Lung (tissue), 11 donors: ENCODE measurements at regions not wholly inside any gene's neighbourhood (a gene's known extent, or its start where the extent isn't known, plus 50 kb on each side); places are given as distances from the start of the nearest gene placed in this dataset.

Experiments used
- ATAC-seq: fragments of 200-7000 bp; cut with Tn5 transposase; one replicate; pipeline ENCODE4 v1.9.1; 2020; ENCODE audit warnings: moderate number of reproducible peaks; ENCODE audit not compliant: insufficient read depth, low FRiP score
- DNase-seq, 3 donors: peaks; one replicate each; pipeline ENCODE4 v3.0.0-alpha.2; 2013 to 2017
- H3K27ac ChIP-seq, 2 donors: one replicate each; pipeline ENCODE4 v1.5.1; 2013; ENCODE audit warnings: mild to moderate bottlenecking in 2 of 2, moderate library complexity in 2 of 2, control low read depth in 1 of 2, inconsistent platforms in 1 of 2, low read depth in 1 of 2, low read length in 1 of 2
- H3K27me3 ChIP-seq, 3 donors: one replicate each; pipeline ENCODE4 v1.5.1; 2013; ENCODE audit warnings: low read length in 2 of 3; ENCODE audit not compliant: control insufficient read depth in 3 of 3, insufficient read depth in 3 of 3
- H3K36me3 ChIP-seq, 4 donors: one replicate each; pipeline ENCODE4 v1.5.1; 2013; ENCODE audit warnings: low read length in 4 of 4, mild to moderate bottlenecking in 1 of 4, moderate library complexity in 1 of 4; ENCODE audit not compliant: control insufficient read depth in 4 of 4, insufficient read depth in 4 of 4
- H3K4me1 ChIP-seq, 5 donors: one replicate each; pipeline ENCODE4 v1.5.1; 2013; ENCODE audit warnings: low read length in 5 of 5, mild to moderate bottlenecking in 2 of 5, moderate library complexity in 1 of 5; ENCODE audit not compliant: control insufficient read depth in 5 of 5, insufficient read depth in 5 of 5
- H3K4me3 ChIP-seq: one replicate; pipeline ENCODE4 v1.5.1; 2013; ENCODE audit warnings: mild to moderate bottlenecking, control low read depth, moderate library complexity
- H3K9ac ChIP-seq, 2 donors: one replicate each; pipeline ENCODE4 v1.5.1; 2013; ENCODE audit warnings: low read length in 2 of 2, control low read depth in 1 of 2; ENCODE audit not compliant: insufficient read depth in 1 of 2
- H3K9me3 ChIP-seq, 4 donors: one replicate each; pipeline ENCODE4 v1.5.1; 2013; ENCODE audit warnings: low read length in 3 of 4, mild to moderate bottlenecking in 1 of 4, moderate library complexity in 1 of 4; ENCODE audit not compliant: control insufficient read depth in 4 of 4, insufficient read depth in 3 of 4
- WGBS, 2 donors: extraction: QIAGEN DNeasy Blood & Tissue Kit; methylation state at CpG; one replicate each; pipeline ENCODE4 v1.1.7; 2013; 5-methylcytosine and 5-hydroxymethylcytosine counted together
- TF ChIP-seq, protein P1 (sequence below): IDR thresholded peaks from 2 replicates; pipeline ENCODE4 v1.5.1; 2012; ENCODE audit warnings: mild to moderate bottlenecking; ENCODE audit errors: control extremely low read depth, extremely low read depth
- donor health status: control.
- donor health status: control.
- donor health status: Bipolar disorder and iron deficiency.
- donor health status: healthy.
- donor health status: DM: yes; HTN: yes; CAD: no.

DNA sequence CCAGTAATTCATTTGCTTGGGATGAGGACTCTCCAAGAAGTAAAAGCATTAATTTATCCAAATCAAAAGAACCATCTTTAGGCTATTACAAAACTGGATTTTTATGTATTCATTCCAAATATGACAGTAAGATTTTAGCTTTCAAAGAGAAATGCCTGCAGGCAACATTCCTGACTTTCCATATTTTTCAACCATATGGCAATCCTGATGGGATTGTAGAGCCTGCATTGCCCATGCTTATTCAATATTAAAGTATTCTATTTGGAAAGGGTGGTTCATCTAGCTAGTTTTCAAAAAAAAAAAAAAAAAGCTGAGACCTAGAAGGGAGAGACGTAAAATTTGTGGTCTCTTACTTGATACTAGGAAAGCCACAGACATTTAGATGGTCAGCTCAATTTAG, 1253.7 kb downstream of the LRFN5 start:
- 79 to 90% methylated on average over 1 of the region's 1 CpG for WGBS, 2 donors

DNA sequence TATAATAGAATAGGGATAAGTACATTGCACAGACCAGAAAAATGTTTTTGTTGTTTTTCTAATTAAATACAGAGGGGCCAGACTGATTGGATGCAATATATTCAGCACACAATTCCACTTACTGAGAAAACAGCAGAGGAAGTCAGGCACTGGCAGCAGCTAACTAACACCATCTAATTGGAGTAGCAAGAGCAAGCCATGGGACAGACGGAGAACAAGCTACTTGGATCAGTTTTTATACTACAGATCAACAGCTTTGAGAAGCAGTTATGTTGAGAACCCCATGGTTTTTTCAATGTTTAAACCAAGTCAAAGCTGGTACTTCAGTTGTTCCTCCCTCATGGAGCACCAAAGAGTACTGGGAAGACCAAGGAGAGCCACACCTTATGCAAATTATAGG, 1249.4 kb downstream of the LRFN5 start:
- H3K36me3 ChIP-seq, result no peaks in the 10 kb centered on the region
- DNase-seq (no peak), ATAC-seq (no peak)
- no peaks in the 10 kb centered on the region for H3K27me3 ChIP-seq
- 71 to 75% methylated on average over 1 of the region's 1 CpG for WGBS, 2 donors
- H3K27ac ChIP-seq, result no peak overlapping the region
- no peak overlapping the region for H3K9ac ChIP-seq
- TF ChIP-seq, protein P1, sequence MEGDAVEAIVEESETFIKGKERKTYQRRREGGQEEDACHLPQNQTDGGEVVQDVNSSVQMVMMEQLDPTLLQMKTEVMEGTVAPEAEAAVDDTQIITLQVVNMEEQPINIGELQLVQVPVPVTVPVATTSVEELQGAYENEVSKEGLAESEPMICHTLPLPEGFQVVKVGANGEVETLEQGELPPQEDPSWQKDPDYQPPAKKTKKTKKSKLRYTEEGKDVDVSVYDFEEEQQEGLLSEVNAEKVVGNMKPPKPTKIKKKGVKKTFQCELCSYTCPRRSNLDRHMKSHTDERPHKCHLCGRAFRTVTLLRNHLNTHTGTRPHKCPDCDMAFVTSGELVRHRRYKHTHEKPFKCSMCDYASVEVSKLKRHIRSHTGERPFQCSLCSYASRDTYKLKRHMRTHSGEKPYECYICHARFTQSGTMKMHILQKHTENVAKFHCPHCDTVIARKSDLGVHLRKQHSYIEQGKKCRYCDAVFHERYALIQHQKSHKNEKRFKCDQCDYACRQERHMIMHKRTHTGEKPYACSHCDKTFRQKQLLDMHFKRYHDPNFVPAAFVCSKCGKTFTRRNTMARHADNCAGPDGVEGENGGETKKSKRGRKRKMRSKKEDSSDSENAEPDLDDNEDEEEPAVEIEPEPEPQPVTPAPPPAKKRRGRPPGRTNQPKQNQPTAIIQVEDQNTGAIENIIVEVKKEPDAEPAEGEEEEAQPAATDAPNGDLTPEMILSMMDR, result no peak
- H3K9me3 ChIP-seq, result peaks cover 0 to 3% (median under 1%) of the 10 kb centered on the region in 4 donors
- no peaks in the 10 kb centered on the region for H3K4me1 ChIP-seq
- H3K4me3 ChIP-seq, result no peak overlapping the region

More for the DNA sequence above, 1253.7 kb downstream of the LRFN5 start:
- ATAC-seq (no peak), DNase-seq (no peak)
- Histone ChIP-seq H3K27me3 (no peaks in the 10 kb centered on the region), H3K4me3 (no peak overlapping the region), H3K4me1 (no peaks in the 10 kb centered on the region), H3K36me3 (no peaks in the 10 kb centered on the region), H3K27ac (no peak overlapping the region), H3K9me3 (peaks cover 0 to 4% (median 0%) of the 10 kb centered on the region in 4 donors), H3K9ac (no peak overlapping the region)
- TF ChIP-seq, protein P1, result no peak

DNA sequence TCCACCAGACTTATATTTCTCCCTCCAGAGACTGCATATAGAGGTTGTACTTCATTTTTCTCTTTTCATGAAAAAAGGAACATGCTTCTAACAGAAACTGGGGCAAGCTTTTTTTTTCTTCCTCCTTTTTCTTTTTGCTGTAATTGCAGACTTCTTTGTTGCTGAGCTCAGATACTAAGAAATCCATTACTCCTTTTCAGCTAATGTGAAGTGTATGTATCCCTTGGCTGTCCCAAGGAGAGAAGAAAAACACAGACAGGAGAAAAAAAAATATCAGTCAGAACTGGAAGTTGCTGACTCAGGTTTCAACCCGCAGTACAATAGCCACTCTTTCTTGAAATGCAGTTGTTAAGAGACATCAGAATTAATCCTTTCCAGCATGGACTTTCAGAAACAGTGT, 1248.4 kb downstream of the LRFN5 start:
- no peak overlapping the region for H3K27ac ChIP-seq
- no peaks in the 10 kb centered on the region for H3K27me3 ChIP-seq
- H3K4me3 ChIP-seq, result no peak overlapping the region
- ATAC-seq (no peak), DNase-seq (peak in 2 of 3 donors; percentile 15 to 45)
- 8 to 14% methylated on average over 1 of the region's 1 CpG for WGBS, 2 donors
- H3K4me1 ChIP-seq, result no peaks in the 10 kb centered on the region
- H3K36me3 ChIP-seq, result no peaks in the 10 kb centered on the region
- H3K9ac ChIP-seq, result no peak overlapping the region
- TF ChIP-seq, protein P1, result no peak
- peaks cover 0 to 3% (median 0%) of the 10 kb centered on the region in 4 donors for H3K9me3 ChIP-seq

DNA sequence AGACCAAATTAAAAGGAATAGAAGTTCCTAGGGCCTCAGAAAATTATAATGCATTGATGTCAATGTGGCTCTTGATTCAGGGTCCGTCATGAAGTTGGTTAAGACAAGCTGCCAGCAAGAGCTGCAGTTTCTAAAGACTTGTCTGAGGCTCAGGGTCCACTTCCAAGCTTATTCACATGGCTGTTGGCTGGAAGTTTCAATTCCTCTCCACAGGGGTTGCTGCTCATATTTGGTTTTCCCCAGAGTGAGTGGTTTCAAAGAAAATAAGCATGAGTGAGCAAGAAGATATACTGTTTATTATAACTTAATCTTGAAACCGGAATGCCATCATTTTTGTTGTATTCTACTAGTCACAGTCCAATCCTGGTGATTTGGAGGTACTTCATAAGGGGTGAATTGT, 1247.4 kb downstream of the LRFN5 start:
- Histone ChIP-seq H3K4me1 (no peaks in the 10 kb centered on the region), H3K9ac (no peak overlapping the region), H3K4me3 (no peak overlapping the region), H3K27ac (no peak overlapping the region), H3K27me3 (no peaks in the 10 kb centered on the region), H3K36me3 (no peaks in the 10 kb centered on the region), H3K9me3 (peaks cover 0 to 3% (median 0%) of the 10 kb centered on the region in 4 donors)
- WGBS, 2 donors, result 71 to 74% methylated on average over 2 of the region's 2 CpGs
- ATAC-seq (no peak), DNase-seq (no peak)
- TF ChIP-seq, protein P1, result no peak
